Lung microvascular endothelial cell (primary cell): ENCODE measurements at regions not wholly inside any gene's neighbourhood (a gene's known extent, or its start where the extent isn't known, plus 50 kb on each side); places are given as distances from the start of the nearest gene placed in this dataset.
"Not testable (repeated sequence)": the region's sequence is repeated elsewhere in the genome, so short reads cannot be mapped to it uniquely, and the experiment has no call there.

Source experiments
- DNase-seq, 2 donors: peaks; one replicate each; pipeline versions ENCODE4 v3.0.0 to v3.0.0-alpha.2; 2010; ENCODE audit warnings: low read depth in 2 of 2

DNA sequence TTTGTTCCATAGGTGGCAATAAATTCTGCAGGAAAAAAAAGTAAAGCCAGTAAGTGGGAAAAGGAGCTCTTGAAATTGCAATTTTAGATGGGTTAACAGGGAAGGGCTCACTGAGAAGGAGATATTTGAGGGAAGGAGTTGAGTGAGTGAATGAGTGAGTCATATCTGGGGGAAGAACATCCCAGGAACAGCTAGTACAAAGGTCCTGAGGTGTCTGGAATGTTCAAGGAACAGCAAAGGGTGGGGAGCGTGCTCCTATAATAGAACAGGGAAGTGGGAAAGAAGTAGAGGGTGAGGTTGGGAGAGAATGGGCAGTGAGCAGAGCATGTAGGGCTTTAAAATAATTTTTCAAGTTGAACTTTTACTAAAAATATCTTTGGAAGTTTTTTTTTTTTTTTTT lies 68.0 kb upstream of the PSME4 start:
- no peak for DNase-seq

DNA sequence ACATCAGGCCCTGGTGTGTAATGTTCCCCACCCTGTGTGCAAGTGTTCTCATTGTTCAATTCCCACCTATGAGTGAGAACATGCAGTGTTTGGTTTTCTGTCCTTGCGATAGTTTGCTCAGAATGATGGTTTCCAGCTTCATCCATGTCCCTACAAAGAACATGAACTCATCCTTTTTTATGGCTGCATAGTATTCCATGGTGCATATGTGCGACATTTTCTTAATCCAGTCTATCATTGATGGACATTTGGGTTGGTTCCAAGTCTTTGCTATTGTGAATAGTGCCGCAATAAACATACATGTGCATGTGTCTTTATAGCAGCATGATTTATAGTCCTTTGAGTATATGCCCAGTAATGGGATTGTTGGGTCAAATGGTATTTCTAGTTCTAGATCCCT lies 60.5 kb upstream of the PSME4 start:
- DNase-seq = not testable (repeated sequence)

DNA sequence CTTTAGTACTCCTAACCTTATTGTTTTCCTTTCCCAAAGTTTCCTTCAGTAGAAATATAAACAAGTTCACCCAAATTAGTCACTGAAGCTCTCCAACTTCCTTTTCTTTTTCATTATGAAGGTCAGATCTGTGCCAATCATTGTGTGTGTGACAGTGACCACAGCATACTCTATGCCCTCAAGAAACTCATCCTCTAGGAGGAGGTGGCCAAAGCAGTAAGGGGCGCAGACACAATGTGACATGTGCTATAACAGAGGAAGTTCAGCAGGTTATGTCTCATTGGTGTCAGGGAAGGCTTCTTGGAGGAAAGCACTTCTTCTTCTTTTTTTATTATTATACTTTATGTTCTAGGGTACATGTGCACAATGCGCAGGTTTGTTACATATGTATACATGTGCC lies 60.0 kb upstream of the PSME4 start:
- DNase-seq = no peak

DNA sequence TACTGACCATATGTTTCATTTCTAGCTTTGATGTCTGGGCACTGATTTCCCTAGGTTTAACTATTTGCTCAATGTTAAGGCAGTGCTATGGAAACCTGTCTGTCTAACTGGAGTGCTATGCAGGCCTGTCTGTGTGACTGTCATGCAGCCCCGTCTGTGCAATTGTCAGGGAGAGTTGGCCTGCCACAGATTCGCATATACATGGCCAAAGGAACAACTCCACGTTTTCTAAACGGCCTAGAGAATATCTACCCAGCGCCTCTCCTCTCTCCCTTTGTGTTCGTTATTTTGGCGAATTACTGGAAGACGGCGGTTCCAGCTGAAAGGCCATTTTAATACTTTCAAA lies 59.6 kb upstream of the PSME4 start:
- DNase-seq = no peak

DNA sequence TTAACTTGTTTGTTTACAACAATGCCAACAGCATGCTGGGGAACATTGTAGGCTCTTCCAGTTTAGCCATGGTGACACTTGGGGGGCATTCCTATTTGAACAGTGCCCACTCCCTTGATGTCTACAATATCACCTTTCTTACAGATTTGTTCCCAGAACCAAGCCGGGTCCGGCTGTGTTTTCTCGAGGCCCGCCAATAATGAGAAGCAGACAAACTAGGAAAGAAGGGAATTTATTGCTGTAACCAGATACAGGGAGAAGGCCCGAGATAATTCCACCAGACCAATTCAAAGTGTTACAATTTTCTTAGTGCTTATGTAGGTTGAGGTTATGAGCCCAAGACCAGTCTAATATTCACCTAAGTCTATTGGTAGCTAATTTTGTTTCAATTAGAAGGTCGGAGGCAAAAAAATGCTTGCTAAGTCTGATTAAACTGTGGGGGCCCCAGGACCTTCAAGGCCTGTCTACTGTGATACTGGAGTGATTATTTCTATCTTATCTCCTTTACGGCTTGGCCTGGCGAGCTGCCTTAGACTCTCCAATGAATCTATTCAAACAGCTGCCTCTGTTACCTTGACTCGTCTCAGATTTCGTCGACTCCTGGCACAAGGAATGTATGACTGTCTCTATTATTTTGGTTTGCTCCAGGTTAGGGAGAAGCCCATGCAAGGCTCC lies 59.1 kb upstream of the PSME4 start:
- no peak for DNase-seq

DNA sequence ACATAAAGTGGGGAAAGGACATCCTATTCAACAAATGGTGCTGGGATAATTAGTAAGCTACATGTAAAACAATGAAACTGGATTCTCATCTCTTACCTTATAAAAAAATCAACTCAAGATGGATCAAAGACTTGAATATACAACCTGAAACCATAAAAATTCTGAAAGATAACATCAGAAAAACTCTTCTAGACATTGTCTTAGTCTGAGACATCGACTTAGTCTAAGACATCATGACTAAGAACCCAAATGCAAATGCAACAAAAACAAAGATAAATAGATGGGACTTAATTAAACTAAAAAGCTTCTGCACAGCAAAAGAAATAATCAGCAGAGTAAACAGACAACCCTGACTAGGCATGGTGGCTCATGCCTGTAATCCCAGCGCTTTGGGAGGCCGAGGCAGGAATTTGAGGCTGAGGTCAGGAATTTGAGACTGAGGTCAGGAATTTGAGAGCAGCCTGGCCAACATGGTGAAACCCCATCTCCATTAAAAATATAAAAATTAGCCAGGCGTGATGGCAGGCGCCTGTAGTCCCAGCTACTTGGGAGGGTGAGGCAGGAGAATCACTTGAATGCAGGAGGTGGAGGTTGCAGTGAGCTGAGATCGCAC lies 54.8 kb upstream of the PSME4 start:
- DNase-seq = not testable (repeated sequence)

DNA sequence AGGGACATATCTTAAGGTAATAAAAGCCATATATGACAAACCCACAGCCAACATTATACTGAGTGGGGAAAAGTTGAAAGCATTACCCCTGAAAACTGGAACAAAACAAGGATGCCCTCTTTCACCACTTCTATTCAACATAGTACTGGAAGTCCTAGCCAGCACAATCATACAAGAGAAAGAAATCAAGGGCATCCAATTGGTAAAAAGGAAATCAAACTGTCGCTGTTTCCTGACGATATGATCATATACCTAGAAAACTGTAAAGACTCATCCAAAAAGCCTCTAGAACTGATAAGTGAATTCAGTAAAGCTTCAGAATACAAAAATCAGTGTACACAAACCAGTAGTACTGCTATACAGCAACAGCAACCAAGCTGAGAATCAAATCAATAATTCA lies 53.8 kb upstream of the PSME4 start:
- peak in 1 of 2 donors; percentile 89 for DNase-seq

DNA sequence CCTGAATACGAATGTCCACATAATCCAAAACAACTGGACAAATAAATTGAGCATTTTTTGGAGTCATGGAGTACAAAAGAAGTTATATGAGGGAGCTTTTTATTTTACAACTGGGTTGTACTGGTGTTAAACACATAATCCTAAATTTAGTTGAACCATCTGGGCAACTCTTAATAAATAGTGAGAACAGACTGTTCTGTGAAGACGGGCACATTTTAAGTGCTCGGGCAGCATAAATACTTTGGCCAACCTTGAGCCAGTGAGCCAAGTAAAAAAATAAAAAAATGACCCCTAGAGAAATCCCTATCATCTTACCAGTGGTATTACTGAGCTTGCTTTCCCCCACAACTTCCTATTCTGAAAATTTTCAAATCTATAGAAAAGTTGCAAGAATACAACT lies 50.9 kb upstream of the PSME4 start:
- DNase-seq = no peak

DNA sequence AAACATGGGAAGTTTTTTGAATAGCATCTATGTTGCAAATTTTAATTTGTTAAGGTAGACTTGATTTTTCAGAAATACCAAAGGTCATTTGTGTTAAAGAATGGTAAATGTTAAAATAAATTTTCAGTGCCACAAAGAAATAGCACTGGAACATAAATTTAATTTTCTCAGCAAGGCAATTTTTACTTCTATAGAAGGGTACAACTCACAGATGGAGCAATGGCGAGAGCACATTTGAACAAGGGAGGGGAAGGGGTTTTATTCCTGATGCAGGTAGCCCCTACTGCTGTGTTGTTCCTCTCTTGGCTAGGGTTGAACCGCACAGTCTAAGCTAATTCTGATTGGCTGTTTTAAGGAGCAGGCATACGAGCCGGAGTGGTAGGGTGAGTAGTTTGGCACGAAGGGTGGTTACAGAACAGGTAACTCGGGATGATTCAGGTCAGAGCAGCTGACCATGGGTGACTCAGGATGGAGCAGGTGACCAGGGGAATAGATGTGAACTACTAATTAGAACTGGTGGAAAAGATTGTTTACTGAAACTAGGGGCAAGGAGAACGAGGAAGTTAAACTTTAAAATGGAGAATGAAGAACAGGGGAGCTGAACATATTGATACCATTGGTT lies 50.1 kb upstream of the PSME4 start:
- DNase-seq = no peak
